Kidney epithelial cell (primary cell): ENCODE measurements at regions not wholly inside any gene's neighbourhood (a gene's known extent, or its start where the extent isn't known, plus 50 kb on each side); places are given as distances from the start of the nearest gene placed in this dataset.

Experiments used
- DNase-seq: peaks from one replicate; pipeline ENCODE4 v3.0.0-alpha.2; 2010; ENCODE audit warnings: low read depth
- H3K27me3 ChIP-seq: 2 replicates; pipeline ENCODE4 v1.6.0; 2011; ENCODE audit warnings: low read length; ENCODE audit not compliant: control insufficient read depth, insufficient read depth
- H3K36me3 ChIP-seq: 2 replicates; pipeline ENCODE4 v1.5.1; 2011; ENCODE audit warnings: low read length; ENCODE audit not compliant: control insufficient read depth, insufficient read depth
- H3K4me3 ChIP-seq: 2 replicates; pipeline ENCODE4 v1.5.1; 2011; ENCODE audit warnings: low read depth, mild to moderate bottlenecking, control low read depth, low read length
- CTCF ChIP-seq: IDR thresholded peaks from 2 replicates; pipeline ENCODE4 v1.5.1; 2011; ENCODE audit warnings: mild to moderate bottlenecking, moderate library complexity, low read length, control low read depth, inconsistent platforms; ENCODE audit not compliant: insufficient read depth, poor library complexity, severe bottlenecking

GRCh38 chr21:28617300-28617699, 375.4 kb downstream of the LTN1 start:
- Histone ChIP-seq H3K27me3 (no peaks in the 10 kb centered on the region), H3K36me3 (no peaks in the 10 kb centered on the region), H3K4me3 (no peak overlapping the region)
- TF ChIP-seq CTCF = no peak
- no peak for DNase-seq

- no peaks in the 10 kb centered on the region for H3K36me3 ChIP-seq
- no peak for TF ChIP-seq CTCF
- H3K27me3 ChIP-seq = no peaks in the 10 kb centered on the region
- no peak for DNase-seq
- no peak overlapping the region for H3K4me3 ChIP-seq
Observed at GRCh38 chr21:28615276-28615675, 377.4 kb downstream of the LTN1 start.

GRCh38 chr21:28614791-28615190, 377.9 kb downstream of the LTN1 start:
- H3K4me3 ChIP-seq = no peak overlapping the region
- H3K36me3 ChIP-seq = no peaks in the 10 kb centered on the region
- no peaks in the 10 kb centered on the region for H3K27me3 ChIP-seq
- no peak for TF ChIP-seq CTCF
- DNase-seq = no peak

GRCh38 chr21:28608646-28609045, 384.0 kb downstream of the LTN1 start:
- H3K36me3 ChIP-seq = no peaks in the 10 kb centered on the region
- DNase-seq = no peak
- TF ChIP-seq CTCF = no peak
- H3K27me3 ChIP-seq = no peaks in the 10 kb centered on the region
- H3K4me3 ChIP-seq = no peak overlapping the region

GRCh38 chr21:28607545-28607944, 385.1 kb downstream of the LTN1 start:
- no peak overlapping the region for H3K4me3 ChIP-seq
- no peak for DNase-seq
- H3K27me3 ChIP-seq = no peaks in the 10 kb centered on the region
- H3K36me3 ChIP-seq = no peaks in the 10 kb centered on the region
- TF ChIP-seq CTCF = no peak

GRCh38 chr21:28604946-28605537, 387.6 kb downstream of the LTN1 start:
- DNase-seq = no peak
- H3K27me3 ChIP-seq = no peaks in the 10 kb centered on the region
- H3K4me3 ChIP-seq = no peak overlapping the region
- no peaks in the 10 kb centered on the region for H3K36me3 ChIP-seq
- TF ChIP-seq CTCF = no peak
